Liver (tissue), 8 donors: ENCODE measurements at regions not wholly inside any gene's neighbourhood (a gene's known extent, or its start where the extent isn't known, plus 50 kb on each side); places are given as distances from the start of the nearest gene placed in this dataset.

Experiments used
- DNase-seq: peaks from one replicate; pipeline ENCODE4 v3.0.0-alpha.2; 2017; ENCODE audit warnings: low spot score
- H3K27ac ChIP-seq, 2 donors: one replicate each; pipeline ENCODE4 v1.7.0; 2013; ENCODE audit warnings: inconsistent platforms in 2 of 2, low read length in 2 of 2, control low read depth in 1 of 2, low read depth in 1 of 2, mild to moderate bottlenecking in 1 of 2
- H3K27me3 ChIP-seq, 4 donors: one replicate each; pipeline versions ENCODE4 v1.6.1 to v1.7.0; 2013; ENCODE audit warnings: low read length in 3 of 4, inconsistent platforms in 1 of 4, mild to moderate bottlenecking in 1 of 4, moderate library complexity in 1 of 4; ENCODE audit not compliant: control insufficient read depth in 4 of 4, insufficient read depth in 4 of 4
- H3K36me3 ChIP-seq, 4 donors: one replicate each; pipeline versions ENCODE4 v1.6.1 to v1.7.0; 2013; ENCODE audit warnings: low read length in 3 of 4, mild to moderate bottlenecking in 3 of 4, low read depth in 1 of 4, moderate library complexity in 1 of 4; ENCODE audit not compliant: control insufficient read depth in 4 of 4, insufficient read depth in 3 of 4
- H3K4me1 ChIP-seq, 4 donors: one replicate each; pipeline versions ENCODE4 v1.6.1 to v1.7.0; 2013; ENCODE audit warnings: low read length in 3 of 4, mild to moderate bottlenecking in 3 of 4, moderate library complexity in 1 of 4; ENCODE audit not compliant: control insufficient read depth in 4 of 4, insufficient read depth in 4 of 4
- H3K4me3 ChIP-seq, 3 donors: one replicate each; pipeline versions ENCODE4 v1.6.1 to v1.7.0; 2013; ENCODE audit warnings: low read length in 3 of 3, control low read depth in 1 of 3, low read depth in 1 of 3, mild to moderate bottlenecking in 1 of 3
- H3K9ac ChIP-seq, 2 donors: one replicate each; pipeline ENCODE4 v1.7.0; 2013; ENCODE audit warnings: low read length in 2 of 2, mild to moderate bottlenecking in 2 of 2, moderate library complexity in 2 of 2, control low read depth in 1 of 2, low read depth in 1 of 2
- H3K9me3 ChIP-seq, 4 donors: one replicate each; pipeline versions ENCODE4 v1.6.1 to v1.7.0; 2013; ENCODE audit warnings: low read length in 3 of 4; ENCODE audit not compliant: control insufficient read depth in 4 of 4
- CTCF ChIP-seq: fragments of 150-350 bp; IDR thresholded peaks from 2 replicates; pipeline ENCODE4 v1.5.1; 2017; ENCODE audit warnings: improper control_type of control experiment, low read depth, low read length; ENCODE audit not compliant: missing input control
- FOXA2 ChIP-seq: IDR thresholded peaks from 2 replicates; pipeline ENCODE4 v1.6.1; 2016; ENCODE audit warnings: antibody characterized with exemption
- HNF4A ChIP-seq, 2 donors: conservative IDR thresholded peaks; 2 replicates each; pipeline ENCODE4 v1.6.1; 2016; ENCODE audit warnings: antibody characterized with exemption in 2 of 2, mild to moderate bottlenecking in 2 of 2
- HNF4G ChIP-seq: IDR thresholded peaks from 2 replicates; pipeline ENCODE4 v1.6.1; 2016; ENCODE audit warnings: antibody characterized with exemption
- JUND ChIP-seq, 2 donors: IDR thresholded peaks; 2 replicates each; pipeline ENCODE4 v1.6.1; 2016; ENCODE audit warnings: antibody characterized with exemption in 2 of 2
- NR2F2 ChIP-seq: IDR thresholded peaks from 2 replicates; pipeline ENCODE4 v1.6.1; 2016; ENCODE audit warnings: antibody characterized with exemption
- RXRA ChIP-seq, 2 donors: IDR thresholded peaks; 2 replicates each; pipeline ENCODE4 v1.6.1; 2017 to 2018; ENCODE audit warnings: antibody characterized with exemption in 2 of 2, mild to moderate bottlenecking in 1 of 2
- TAF1 ChIP-seq: conservative IDR thresholded peaks from 2 replicates; pipeline ENCODE4 v1.6.1; 2016; ENCODE audit warnings: antibody characterized with exemption, mild to moderate bottlenecking
- YY1 ChIP-seq: IDR thresholded peaks from 2 replicates; pipeline ENCODE4 v1.6.1; 2016; ENCODE audit warnings: antibody characterized with exemption, mild to moderate bottlenecking
- ZBTB33 ChIP-seq: IDR thresholded peaks from 2 replicates; pipeline ENCODE4 v1.6.1; 2016; ENCODE audit warnings: antibody characterized with exemption
- WGBS: extraction: QIAGEN DNeasy Blood & Tissue Kit; methylation state at CpG from one replicate; pipeline ENCODE4 v1.1.7; 2013; 5-methylcytosine and 5-hydroxymethylcytosine counted together
- donor health status: healthy.
- donor health status: healthy.
- donor health status: healthy.
- donor health status: healthy.
- donor health status: healthy.

- Histone ChIP-seq H3K9ac (no peak overlapping the region), H3K27me3 (no peaks in the 10 kb centered on the region), H3K9me3 (no peaks in the 10 kb centered on the region), H3K4me3 (no peak overlapping the region), H3K36me3 (no peaks in the 10 kb centered on the region), H3K27ac (no peak overlapping the region), H3K4me1 (peaks cover 0 to 2% (median 0%) of the 10 kb centered on the region in 4 donors)
- 75% methylated on average over 4 of the region's 4 CpGs for WGBS
- no peak for DNase-seq
- TF ChIP-seq JUND (IDR thresholded peaks at IDR 0.05) (no peak), YY1 (no peak), HNF4A (conservative IDR thresholded peaks at IDR 0.05) (no peak), FOXA2 (no peak)
Observed at GRCh38 chr4:54173281-54173912, 55.7 kb upstream of the PDGFRA start.

DNA sequence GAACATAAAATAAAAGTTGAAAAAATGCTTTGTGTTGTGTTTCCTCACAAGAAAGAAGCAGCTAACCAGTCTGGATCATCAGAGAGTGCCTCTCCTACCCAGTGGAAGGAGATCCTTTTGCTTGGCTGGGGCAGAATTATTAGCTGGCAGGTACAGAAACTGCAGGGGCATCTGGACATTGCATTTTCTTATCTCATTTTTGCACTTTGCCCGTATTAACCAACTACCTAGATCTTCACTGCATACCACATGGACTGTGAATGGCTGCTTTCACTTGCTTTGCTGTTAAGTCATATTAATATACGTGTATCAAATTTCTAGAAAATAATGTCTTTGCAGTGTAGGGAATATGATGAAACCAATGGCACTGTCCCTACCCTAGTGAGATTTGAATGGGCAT is 52.9 kb upstream of the PDGFRA start:
- no peak for DNase-seq
- no peak overlapping the region for H3K9ac ChIP-seq
- no peaks in the 10 kb centered on the region for H3K36me3 ChIP-seq
- 43% methylated on average over 2 of the region's 2 CpGs for WGBS
- TF ChIP-seq NR2F2 (no peak), JUND (IDR thresholded peaks at IDR 0.05) (no peak), HNF4G (no peak), RXRA (IDR thresholded peaks at IDR 0.05) (no peak), CTCF (no peak), TAF1 (no peak), HNF4A (conservative IDR thresholded peaks at IDR 0.05) (peak; percentile 12 to 63), ZBTB33 (no peak)
- H3K27me3 ChIP-seq = no peaks in the 10 kb centered on the region
- H3K4me1 ChIP-seq = peaks cover 0 to 2% (median 0%) of the 10 kb centered on the region in 4 donors
- H3K27ac ChIP-seq = no peak overlapping the region
- no peaks in the 10 kb centered on the region for H3K9me3 ChIP-seq
- no peak overlapping the region for H3K4me3 ChIP-seq
